Astrocyte of the cerebellum (primary cell): ENCODE measurements at regions not wholly inside any gene's neighbourhood (a gene's known extent, or its start where the extent isn't known, plus 50 kb on each side); places are given as distances from the start of the nearest gene placed in this dataset.

Experiments
- DNase-seq: peaks from one replicate; pipeline ENCODE4 v3.0.0-alpha.2; 2011; ENCODE audit warnings: low read depth
- H3K4me3 ChIP-seq: 2 replicates; pipeline ENCODE4 v1.5.1; 2011; ENCODE audit warnings: mild to moderate bottlenecking, low read depth, low read length, moderate library complexity
- CTCF ChIP-seq: IDR thresholded peaks from 2 replicates; pipeline ENCODE4 v1.5.1; 2012; ENCODE audit warnings: low read length, low read depth, moderate library complexity, mild to moderate bottlenecking; ENCODE audit errors: missing control alignments
- in situ Hi-C: cut with HindIII; loops from 2 replicates; pipeline ENCODE4 v1.10.0; 2017; ENCODE audit warnings: low sequenced_read_pairs

GRCh38 chr16:79329166-79329521 lies 271.4 kb downstream of the MAF start:
- in situ Hi-C loops, result no loop called here
- no peak overlapping the region for H3K4me3 ChIP-seq
- TF ChIP-seq CTCF, result no peak
- no peak for DNase-seq

- DNase-seq, result no peak
- no peak overlapping the region for H3K4me3 ChIP-seq
- in situ Hi-C loops, result no loop called here
- no peak for TF ChIP-seq CTCF
These were observed 272.0 kb downstream of the MAF start for GRCh38 chr16:79328402-79329165.

- H3K4me3 ChIP-seq, result no peak overlapping the region
- no peak for TF ChIP-seq CTCF
- in situ Hi-C loops, result no loop called here
- DNase-seq, result no peak
These were observed 272.7 kb downstream of the MAF start for GRCh38 chr16:79327836-79328235.

- no peak for DNase-seq
- in situ Hi-C loops, result no loop called here
- no peak overlapping the region for H3K4me3 ChIP-seq
- TF ChIP-seq CTCF, result no peak
These were observed 274.0 kb downstream of the MAF start for GRCh38 chr16:79326549-79326948.

- no peak overlapping the region for H3K4me3 ChIP-seq
- no peak for DNase-seq
- in situ Hi-C loops, result no loop called here
- no peak for TF ChIP-seq CTCF
These were observed 275.2 kb downstream of the MAF start for GRCh38 chr16:79325226-79325945.

GRCh38 chr16:79320956-79321355 lies 279.6 kb downstream of the MAF start:
- no peak for DNase-seq
- no peak for TF ChIP-seq CTCF
- H3K4me3 ChIP-seq, result no peak overlapping the region
- in situ Hi-C loops, result no loop called here
